OCI-LY1 (cell line): ENCODE measurements at regions not wholly inside any gene's neighbourhood (a gene's known extent, or its start where the extent isn't known, plus 50 kb on each side); places are given as distances from the start of the nearest gene placed in this dataset.

Experiments
- H2AFZ ChIP-seq: fragments of 200-600 bp; sonication (generic), shearing (Covaris generic); 2 replicates; pipeline ENCODE4 v1.6.0; 2014; ENCODE audit warnings: antibody characterized with exemption, mild to moderate bottlenecking, low read length
- H3F3A ChIP-seq: fragments of 200-600 bp; sonication (generic), shearing (Covaris generic); 2 replicates; pipeline ENCODE4 v1.6.0; 2014; ENCODE audit warnings: mild to moderate bottlenecking, antibody characterized with exemption, low read length, moderate library complexity; ENCODE audit not compliant: insufficient read depth
- H3K27ac ChIP-seq: fragments of 200-600 bp; sonication (generic); 2 replicates; pipeline ENCODE4 v1.5.1; 2014; ENCODE audit warnings: low read length, mixed run types, mild to moderate bottlenecking, low read depth; ENCODE audit not compliant: poor library complexity, severe bottlenecking
- H3K27me3 ChIP-seq: fragments of 200-600 bp; sonication (generic); 2 replicates; pipeline ENCODE4 v1.6.0; 2014; ENCODE audit warnings: antibody characterized with exemption, mild to moderate bottlenecking, low read length, moderate library complexity; ENCODE audit not compliant: insufficient read depth
- H3K36me3 ChIP-seq: fragments of 200-600 bp; sonication (generic); 2 replicates; pipeline ENCODE4 v1.6.1; 2014; ENCODE audit warnings: mild to moderate bottlenecking, antibody characterized with exemption, low read length, moderate library complexity, mixed read lengths; ENCODE audit not compliant: insufficient read depth
- H3K4me1 ChIP-seq: fragments of 200-600 bp; sonication (generic); 2 replicates; pipeline ENCODE4 v1.5.1; 2014; ENCODE audit warnings: mild to moderate bottlenecking, low read length, moderate library complexity; ENCODE audit not compliant: insufficient read depth, severe bottlenecking
- H3K4me2 ChIP-seq: fragments of 200-600 bp; sonication (generic), shearing (Covaris generic); 2 replicates; pipeline ENCODE4 v1.6.1; 2014; ENCODE audit warnings: low read length
- H3K4me3 ChIP-seq: fragments of 200-600 bp; sonication (generic); 2 replicates; pipeline ENCODE4 v1.5.1; 2014; ENCODE audit warnings: low read length, low read depth, mild to moderate bottlenecking, mixed read lengths; ENCODE audit not compliant: poor library complexity, severe bottlenecking
- H3K79me2 ChIP-seq: fragments of 200-600 bp; shearing (Covaris generic); 2 replicates; pipeline ENCODE4 v1.6.1; 2016; ENCODE audit warnings: mixed run types, low read length, mixed read lengths; ENCODE audit not compliant: insufficient read depth
- H3K9ac ChIP-seq: fragments of 200-600 bp; sonication (generic), shearing (Covaris generic); 2 replicates; pipeline ENCODE4 v1.6.1; 2014; ENCODE audit warnings: mild to moderate bottlenecking, low read length, mixed read lengths
- H3K9me2 ChIP-seq: fragments of 200-600 bp; sonication (generic), shearing (Covaris generic); 2 replicates; pipeline ENCODE4 v1.6.1; 2014; ENCODE audit warnings: low read depth, mild to moderate bottlenecking, low read length, mixed read lengths
- H3K9me3 ChIP-seq: fragments of 200-600 bp; shearing (Covaris generic); 2 replicates; pipeline ENCODE4 v1.6.1; 2014; ENCODE audit warnings: low read length, mixed read lengths
- H4K20me1 ChIP-seq: fragments of 200-600 bp; sonication (generic), shearing (Covaris generic); 2 replicates; pipeline ENCODE4 v1.6.0; 2016; ENCODE audit warnings: mild to moderate bottlenecking, low read length; ENCODE audit not compliant: insufficient read depth
- CTCF ChIP-seq: fragments of 200-600 bp; sonication (generic), shearing (Covaris generic); IDR thresholded peaks from 2 replicates; pipeline ENCODE4 v1.5.1; 2017; ENCODE audit warnings: mild to moderate bottlenecking, antibody characterized with exemption, low read length, moderate library complexity, mixed read lengths
- EZH2 ChIP-seq: fragments of 200-600 bp; sonication (generic), shearing (Covaris generic); IDR thresholded peaks from 2 replicates; pipeline ENCODE4 v1.8.0; 2017; ENCODE audit warnings: borderline replicate concordance, mixed run types, mild to moderate bottlenecking, antibody characterized with exemption, low read length, moderate library complexity, mixed read lengths

GRCh38 chr1:14037101-14037847 is 337.3 kb downstream of the PRDM2 start:
- Histone ChIP-seq H3K9ac (no peak overlapping the region), H3K4me3 (no peak overlapping the region), H3K4me1 (no peaks in the 10 kb centered on the region), H3K27ac (no peak overlapping the region), H3K9me2 (no peaks in the 10 kb centered on the region), H2AFZ (no peak overlapping the region), H3K79me2 (no peaks in the 10 kb centered on the region), H4K20me1 (no peaks in the 10 kb centered on the region), H3K27me3 (no peaks in the 10 kb centered on the region), H3F3A (no peaks in the 10 kb centered on the region), H3K9me3 (peaks cover 11% of the 10 kb centered on the region), H3K4me2 (no peak overlapping the region), H3K36me3 (no peaks in the 10 kb centered on the region)
- TF ChIP-seq EZH2: no peak
- TF ChIP-seq CTCF: no peak

- Histone ChIP-seq H3K79me2 (no peaks in the 10 kb centered on the region), H3K9me3 (peaks cover 14% of the 10 kb centered on the region), H3K27me3 (no peaks in the 10 kb centered on the region), H3K36me3 (no peaks in the 10 kb centered on the region), H4K20me1 (no peaks in the 10 kb centered on the region), H2AFZ (no peak overlapping the region), H3K4me2 (no peak overlapping the region), H3K4me1 (no peaks in the 10 kb centered on the region), H3K27ac (no peak overlapping the region), H3F3A (no peaks in the 10 kb centered on the region), H3K9ac (no peak overlapping the region), H3K4me3 (no peak overlapping the region), H3K9me2 (no peaks in the 10 kb centered on the region)
- TF ChIP-seq CTCF: no peak
Measured at GRCh38 chr1:14039582-14040430, 339.8 kb downstream of the PRDM2 start.

GRCh38 chr1:14049965-14050364 is 350.0 kb downstream of the PRDM2 start:
- Histone ChIP-seq H3K79me2 (no peaks in the 10 kb centered on the region), H3K27me3 (no peaks in the 10 kb centered on the region), H3K4me2 (no peak overlapping the region), H3F3A (no peaks in the 10 kb centered on the region), H3K27ac (no peak overlapping the region), H3K9me2 (no peaks in the 10 kb centered on the region), H3K4me3 (no peak overlapping the region), H3K9me3 (no peaks in the 10 kb centered on the region), H2AFZ (no peak overlapping the region), H3K4me1 (no peaks in the 10 kb centered on the region), H4K20me1 (no peaks in the 10 kb centered on the region), H3K36me3 (no peaks in the 10 kb centered on the region), H3K9ac (no peak overlapping the region)
- TF ChIP-seq EZH2 (no peak), CTCF (no peak)
